ENCODE measurements at regions not wholly inside any gene's neighbourhood (a gene's known extent, or its start where the extent isn't known, plus 50 kb on each side); places are given as distances from the start of the nearest gene placed in this dataset.

DNA sequence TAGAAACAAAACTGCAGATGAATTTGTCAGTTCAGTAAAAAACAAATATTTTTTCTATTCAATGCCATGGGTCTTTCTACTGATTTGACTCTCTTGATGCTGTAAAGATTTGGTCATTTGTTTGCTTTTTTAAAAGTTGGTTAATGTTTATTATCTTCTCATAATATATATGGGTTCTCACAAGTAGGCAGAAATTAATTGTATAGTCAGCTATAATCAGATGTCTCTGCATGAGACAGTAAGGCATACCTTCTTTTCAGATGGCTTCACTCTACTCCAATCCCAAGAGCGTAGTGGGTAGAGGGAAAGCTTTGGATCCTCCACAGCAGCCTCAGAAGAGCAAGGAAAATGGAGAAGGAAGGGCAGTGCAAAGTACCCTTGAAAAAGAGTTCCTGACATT is 1202.9 kb upstream of the CELF4 start:
- DNase-seq: no peak

DNA sequence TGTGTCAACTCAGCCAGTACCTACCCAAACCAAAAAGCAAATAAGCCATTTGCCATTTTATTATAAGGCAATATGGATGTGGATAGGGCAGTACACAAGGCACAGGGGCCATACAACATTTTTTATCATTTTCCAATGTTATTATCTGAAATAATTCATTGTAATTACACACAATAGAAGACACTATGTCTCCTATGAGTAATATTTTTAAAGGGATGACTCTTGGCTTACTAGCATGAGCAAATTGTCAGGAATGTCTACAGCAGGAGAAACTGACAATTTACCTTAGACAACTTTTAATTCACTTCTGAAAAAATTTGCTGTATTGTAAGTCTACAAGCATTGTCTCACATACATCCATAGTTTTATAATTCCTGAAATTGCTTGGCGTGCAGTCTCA is 1193.9 kb upstream of the CELF4 start:
- no peak for DNase-seq

DNA sequence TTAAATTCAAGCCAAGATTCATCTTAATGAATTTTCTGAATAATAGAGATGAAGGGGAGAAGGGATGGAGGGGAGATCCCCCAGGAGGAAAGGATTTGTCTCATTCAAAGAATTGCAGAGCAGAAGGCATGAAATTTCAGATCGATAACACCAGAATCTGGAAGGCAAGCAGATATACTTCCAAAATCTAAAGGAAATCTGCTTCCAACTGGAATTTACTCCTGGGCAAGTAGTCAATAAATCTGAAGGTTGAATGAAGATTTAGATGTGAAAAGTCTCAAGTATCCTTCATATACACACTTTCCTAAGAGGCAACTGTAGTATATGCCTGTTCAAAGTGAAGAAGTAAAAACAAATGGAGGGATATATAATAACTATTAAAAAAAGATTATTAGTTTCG is 1190.8 kb upstream of the CELF4 start:
- no peak for DNase-seq

DNA sequence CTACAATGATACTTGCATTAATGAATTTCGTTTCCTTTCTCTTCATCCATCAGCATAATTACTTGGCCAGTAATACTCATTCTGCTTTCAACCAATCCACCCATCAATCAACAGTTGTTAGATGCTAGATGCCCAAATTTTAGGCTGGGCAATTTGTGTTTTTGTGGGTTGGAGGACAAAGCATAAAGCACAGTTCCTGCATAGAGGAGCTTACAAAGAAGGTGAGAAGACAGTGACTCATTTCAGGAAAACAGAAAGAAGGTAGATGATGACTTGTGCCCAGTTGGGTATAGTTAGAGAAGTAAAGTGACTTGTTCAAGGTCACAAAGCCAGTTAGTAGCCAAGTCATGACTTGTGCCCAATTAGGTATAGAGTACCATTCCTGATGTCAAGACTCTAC is 1186.8 kb upstream of the CELF4 start:
- DNase-seq: no peak

DNA sequence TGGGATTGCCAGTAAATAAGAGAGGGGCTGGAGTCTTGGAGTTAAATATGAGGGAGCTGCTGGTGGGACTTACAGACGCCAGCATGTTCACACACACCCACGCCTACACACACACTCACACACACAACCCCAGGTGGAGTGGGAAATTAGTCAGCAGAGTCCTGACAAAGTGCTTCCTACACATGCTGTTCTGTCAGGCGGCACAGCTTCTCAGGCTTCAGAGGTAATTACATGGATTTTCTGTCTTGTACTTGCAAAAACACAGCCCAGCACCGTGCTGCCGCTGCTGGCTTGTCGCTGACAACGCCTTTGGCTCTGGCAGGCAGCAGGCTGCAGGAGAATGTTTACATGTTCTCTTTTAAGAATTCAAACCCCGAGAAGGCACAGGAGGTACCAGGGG is 1186.3 kb upstream of the CELF4 start:
- no peak for DNase-seq

DNA sequence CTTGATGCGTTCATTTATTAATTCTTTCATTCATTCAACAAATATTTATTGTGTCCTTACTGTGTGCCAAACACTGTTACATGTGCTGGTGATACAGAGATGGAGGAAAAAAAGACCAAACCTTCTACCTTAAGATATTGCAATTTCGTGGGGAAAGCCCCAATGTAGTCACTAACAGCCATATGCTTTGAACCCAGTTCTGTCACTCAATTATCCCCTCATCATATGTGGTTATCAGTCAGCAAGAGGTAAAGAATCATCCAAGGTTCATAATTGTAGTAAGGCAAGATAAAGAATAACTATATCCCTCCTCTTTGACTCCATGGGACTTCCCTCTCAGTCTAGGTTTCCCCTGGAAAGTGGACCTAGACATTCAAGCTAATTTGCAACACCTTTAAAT is 1185.6 kb upstream of the CELF4 start:
- DNase-seq: no peak

DNA sequence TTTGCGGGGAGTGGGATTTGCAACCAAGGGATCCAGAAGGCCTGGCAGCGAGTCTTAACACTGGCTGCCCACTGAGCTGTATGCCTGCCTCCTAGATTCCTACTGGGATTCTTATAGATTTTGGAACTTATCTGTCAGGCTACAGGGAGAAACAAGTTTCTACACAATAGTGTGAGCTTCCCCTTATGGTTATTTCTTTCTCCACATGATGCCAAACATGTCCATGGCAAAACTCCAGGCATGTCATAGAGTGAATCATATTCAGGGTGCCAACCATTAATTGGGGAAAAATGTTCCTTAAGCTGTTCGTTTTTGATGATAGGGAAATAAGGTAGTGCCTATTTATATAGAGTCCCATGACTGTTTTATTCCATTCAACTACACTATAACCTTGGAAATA is 1185.2 kb upstream of the CELF4 start:
- DNase-seq: no peak

DNA sequence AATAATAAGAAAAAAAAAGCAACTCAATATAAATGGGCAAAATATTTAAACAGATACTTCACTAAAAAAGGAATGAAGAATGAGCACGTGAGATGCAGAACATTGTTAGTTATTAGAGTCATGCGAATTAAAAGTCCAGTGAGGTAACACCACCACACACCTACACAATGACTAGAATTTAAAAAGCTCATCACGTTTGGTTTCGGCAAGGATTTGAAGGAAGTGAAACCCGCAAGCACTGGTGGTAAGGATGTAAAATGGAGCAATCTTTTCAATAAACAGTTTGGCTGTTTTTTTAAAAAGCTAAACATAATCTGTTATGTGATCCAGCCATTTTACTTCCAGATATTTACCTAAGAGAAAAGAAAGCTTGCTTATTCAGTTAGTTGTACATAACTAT is 1181.6 kb upstream of the CELF4 start:
- no peak for DNase-seq

DNA sequence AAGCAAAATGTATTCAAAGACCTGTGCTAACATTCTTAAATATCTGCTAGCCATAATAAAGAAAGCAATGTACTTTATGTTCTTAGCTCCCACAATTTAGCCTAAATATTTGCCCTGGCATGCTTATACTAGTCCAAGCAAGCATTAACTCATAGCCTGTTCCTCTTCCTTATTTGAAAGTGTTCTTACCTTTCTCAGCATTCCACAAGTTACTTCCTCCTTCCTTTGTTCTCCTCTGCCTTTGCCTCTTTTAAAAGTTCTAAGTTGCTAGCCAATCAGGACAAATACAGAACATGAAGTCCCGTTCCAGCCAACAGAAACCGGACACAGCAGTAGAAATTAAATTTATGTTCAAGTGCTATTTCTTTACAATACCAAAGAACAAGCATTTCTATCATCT is 1154.6 kb upstream of the CELF4 start:
- DNase-seq: peak; percentile 1

DNA sequence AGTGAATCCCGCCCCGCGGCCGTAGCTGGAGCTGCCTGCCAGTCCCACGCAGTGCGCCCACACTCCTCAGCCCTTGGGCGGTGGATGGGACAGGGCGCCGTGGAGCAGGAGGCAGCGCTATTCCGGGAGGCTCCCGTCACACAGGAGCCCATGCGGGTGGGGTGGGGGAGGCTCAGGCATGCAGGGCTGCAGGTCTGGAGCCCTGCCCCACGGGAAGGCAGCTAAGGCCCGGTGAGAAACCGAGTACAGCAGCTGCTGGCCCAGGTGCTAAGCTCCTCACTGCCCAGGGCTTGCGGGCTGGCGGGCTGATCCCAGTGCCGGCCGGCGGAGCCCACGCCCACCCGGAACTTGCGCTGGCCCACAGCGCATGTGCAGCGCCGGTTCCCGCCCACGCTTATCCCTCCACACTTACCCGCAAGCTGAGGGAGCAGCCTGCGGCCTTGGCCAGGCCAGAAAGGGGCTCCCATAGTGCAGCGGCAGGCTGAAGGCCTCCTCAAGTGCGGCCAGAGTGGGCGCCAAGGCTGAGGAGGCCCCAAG is 1152.8 kb upstream of the CELF4 start:
- no peak for DNase-seq

DNA sequence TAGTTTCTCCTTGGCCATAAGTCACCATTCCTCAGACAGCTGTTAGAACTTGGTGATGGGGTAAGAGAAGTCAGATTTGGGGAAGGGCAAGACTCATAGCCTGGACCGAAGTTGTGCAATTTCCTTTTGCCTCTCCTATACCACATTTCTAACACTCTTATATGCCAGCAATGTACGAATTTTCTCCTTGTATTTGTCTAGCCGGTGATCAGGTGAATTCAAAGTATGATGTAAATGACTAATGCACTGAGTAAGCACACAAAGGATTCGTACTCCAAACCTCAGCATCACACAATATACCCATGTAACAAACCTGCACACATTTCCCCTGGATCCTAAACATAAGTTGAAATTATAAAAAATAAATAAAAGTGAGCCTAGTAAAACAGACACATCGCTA is 1143.5 kb upstream of the CELF4 start:
- no peak for DNase-seq

DNA sequence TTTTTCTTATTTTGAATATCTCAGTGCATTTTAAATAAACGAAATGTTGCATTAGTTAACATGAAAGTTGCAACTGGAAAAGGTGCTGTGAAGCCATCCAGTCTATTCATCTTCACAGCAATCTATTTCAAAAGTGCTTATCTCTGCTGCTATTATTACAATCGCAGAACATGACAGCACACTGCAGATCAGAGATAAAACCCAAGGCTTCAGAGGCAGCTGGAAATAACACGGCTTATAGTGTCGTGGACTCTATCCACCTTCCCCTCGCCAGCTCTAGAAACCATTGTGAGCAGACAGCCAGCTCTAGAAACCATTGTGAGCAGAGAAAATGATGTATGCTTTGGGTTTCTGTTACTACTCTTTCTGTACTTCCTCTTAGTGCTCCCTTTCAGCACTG is 1140.8 kb upstream of the CELF4 start:
- no peak for DNase-seq

DNA sequence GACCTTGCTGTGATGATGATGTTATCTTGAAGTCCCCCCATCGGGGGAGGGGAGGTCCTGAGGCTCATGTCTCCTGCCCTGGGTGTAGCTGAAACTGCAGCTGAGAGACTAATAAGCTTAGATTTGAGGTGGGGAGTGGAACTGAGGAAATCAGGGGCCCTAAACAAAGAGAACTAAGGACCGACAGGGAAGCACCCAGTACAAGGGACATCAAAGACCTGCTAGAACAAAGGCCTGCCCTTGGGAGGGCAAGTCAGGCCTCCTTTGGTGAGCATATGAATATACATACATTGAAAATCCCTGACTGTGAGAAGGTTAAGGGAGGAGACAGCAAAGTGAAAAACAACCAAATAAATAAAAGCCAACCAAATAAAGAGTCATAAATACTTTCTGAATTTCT is 1132.5 kb upstream of the CELF4 start:
- no peak for DNase-seq

DNA sequence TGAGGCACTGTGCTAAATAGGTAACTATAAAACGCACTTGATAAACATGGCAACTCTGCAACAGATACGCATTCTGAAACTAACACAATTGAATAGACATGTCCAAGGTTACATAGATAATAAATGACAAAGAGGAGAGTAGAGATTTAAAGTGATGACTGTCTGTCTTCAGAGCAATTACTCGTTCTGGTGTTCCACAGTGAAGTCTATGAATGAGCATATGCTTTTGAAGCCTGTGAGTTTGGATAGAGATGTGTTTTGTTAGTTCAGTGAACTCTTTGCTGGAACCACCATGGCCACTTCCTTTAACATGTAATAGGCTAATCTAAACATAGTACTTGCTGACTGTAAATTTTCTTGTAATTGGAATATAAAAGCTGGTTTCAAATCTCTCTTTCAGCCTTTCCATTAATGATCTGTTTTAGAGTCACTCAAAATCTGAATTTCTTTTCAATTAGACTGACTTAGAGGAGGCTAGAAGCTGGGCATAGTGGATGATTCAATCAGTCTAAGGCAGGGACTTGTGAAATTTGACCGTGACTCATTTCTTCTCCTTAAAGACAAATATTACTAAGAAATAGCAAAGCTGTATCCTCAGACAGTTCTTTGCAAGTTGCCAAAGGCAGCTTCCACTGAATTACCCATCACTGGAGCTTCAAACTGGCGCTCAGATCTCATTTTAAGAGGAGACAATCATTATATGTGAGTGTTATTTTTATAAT is 1130.1 kb upstream of the CELF4 start:
- DNase-seq: no peak

DNA sequence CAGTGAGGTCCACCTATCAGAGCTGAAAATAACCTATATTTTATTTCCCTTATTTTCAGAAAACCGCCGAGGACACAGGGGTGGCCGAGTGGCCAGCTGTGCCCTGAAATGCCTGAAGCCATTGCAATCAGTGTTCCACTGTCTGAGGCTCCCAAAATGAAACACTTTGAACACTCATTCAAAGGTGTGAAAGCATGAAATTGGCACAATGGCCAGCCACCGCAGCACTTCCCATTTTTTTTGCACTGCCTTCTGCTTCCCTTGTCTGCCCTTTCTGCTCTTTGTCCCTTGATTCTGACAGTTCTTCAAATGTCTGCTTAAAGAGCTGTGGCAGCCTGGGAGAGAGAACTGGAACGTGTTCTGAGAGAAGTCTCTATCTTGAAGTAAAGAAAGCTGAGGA is 1127.5 kb upstream of the CELF4 start:
- DNase-seq: peak; percentile 72

DNA sequence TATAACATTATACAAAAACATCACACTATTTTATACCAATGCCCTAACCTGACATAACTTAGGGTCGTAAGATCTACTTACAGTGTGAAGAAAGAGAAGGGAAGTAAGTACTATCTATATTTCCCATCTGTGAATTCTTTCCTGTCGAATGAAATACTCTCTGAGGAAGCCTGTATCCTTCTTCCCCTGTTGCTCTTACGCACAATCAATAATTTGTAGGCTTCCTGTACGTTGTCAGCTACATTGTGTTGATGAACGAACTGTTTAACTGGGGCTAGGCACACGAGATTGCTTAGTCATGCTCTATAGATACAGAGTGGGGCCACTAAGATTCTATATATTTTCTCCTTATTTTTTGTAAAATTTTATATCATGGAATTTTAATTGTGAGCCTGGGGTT is 1125.0 kb upstream of the CELF4 start:
- DNase-seq: peak; percentile 85

DNA sequence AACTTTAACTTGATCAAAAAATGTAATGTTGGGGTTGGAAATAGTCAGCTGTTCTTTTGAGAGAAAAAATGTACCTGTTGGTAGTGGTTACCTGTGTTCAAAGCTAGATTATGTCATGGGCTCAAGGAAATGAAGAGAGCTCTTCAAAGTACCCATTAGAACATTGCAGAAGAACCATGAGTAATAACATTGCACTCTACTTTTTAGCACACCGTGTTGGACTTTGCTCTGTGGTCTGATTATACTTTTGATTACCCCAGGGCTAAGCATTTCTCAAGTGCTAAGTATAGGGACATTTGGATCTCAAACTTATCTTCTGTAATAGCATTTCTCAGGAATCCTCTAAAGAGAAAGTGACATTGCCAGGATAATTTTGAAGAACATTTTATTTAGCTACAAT is 1122.8 kb upstream of the CELF4 start:
- DNase-seq: no peak

DNA sequence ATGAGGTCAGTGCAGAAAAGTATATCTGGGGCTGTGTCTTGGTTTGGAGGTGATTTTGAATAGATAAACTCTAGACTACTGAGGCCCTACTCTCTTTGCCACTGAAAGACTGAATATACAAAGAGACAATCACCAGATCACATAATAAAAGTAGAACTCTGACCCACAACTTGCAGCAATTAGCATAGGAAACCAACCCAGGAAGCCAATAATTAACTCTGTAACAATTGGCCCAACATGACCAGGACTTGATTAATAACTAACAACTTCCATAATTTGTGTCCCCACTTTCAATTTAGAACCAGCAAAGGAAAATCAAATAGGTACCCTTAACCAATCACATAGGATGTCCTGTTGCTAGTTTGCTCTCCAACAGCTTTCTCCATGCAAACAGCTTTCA is 1104.9 kb upstream of the CELF4 start:
- DNase-seq: no peak

DNA sequence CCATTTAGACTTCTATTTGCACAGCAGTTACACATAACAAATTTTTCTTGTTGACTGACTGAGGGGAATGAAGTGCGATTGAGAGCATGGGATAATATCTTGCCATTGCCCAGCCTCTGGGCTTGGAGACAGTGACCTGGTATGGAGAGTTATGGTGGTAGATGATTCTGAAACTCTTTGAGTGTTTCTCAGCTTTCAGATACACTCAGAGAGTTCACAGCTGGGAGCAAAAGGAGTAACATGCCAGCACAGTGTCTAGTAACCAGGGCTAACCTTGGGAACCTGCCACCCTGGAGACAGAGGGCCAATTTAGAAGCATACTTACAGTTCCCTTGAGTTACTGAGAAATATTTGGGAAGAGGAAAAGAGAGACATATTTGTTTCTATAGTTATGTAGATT is 1099.3 kb upstream of the CELF4 start:
- DNase-seq: no peak

DNA sequence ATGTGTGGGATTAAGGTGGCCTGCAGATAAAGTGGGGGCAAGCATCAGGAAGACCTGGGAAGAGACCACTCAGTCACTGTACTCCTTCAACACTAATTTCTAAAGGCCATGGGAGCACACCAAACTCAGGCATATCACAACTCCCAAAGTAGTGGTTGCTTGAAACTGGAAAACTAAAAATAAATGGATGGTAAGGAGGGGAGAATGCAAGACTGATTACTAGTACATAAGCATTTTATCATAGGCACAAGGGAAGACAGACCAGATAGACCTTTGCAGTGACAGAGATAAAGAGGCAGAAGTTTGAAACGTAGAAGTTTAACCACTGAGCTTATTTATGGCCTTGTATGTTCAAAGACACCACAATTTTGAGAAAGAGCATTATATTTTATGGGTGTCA is 1098.1 kb upstream of the CELF4 start:
- no peak for DNase-seq

DNA sequence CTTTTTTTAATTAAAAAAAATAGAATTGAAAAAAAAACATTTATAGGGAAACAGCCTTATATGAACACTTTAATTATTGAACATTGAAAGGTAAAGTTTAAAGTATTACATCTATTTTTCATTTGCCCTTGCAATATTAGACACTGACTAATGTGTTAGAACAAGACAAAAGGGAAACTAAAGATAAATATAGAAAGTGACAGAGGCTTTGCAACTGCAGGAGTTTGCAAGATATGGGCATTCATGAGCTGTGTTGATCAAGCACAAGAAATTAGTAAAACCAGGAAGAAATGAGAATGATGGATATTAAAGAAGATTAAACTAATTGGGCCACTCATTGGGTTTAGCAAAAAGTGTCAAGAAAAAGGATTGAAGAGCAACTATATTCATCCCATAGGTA is 1097.7 kb upstream of the CELF4 start:
- no peak for DNase-seq

DNA sequence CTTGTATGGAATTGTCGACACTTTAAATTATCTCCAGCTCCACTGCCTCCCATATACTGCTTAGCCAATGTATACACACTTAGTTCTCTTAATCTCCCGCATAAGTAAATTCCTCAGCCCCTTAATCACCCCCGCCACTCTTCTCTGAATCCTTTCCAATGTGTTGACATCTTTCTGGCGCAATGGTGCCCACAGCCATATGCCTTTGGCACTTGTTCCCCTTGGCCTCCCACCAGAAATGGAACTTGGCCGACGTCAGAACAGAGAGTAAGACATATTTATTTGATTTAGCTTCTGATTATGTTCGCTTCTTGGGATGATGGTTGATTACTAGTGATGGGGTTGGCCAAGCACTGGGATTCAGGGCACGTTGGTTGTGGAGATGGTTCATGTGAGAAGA is 1089.3 kb upstream of the CELF4 start:
- DNase-seq: no peak

DNA sequence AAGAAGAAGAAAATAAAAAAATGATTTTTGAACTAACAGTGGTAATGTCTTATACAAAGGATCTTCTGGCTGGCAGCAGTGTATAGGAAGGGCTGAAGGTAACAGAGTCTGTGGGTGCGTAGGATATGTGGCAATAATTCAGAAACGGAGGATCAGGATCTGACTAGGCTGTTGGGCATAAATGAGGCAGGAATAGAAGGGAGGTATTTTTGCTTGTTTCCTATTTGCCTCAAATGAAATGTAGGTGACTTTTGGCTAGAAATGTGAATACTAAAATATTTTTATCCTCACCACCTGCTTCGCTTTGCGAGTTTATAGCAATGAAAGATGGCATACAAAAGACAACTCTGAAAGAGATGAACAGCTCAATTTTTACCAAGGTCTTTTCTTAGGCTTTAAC is 1086.1 kb upstream of the CELF4 start:
- no peak for DNase-seq

DNA sequence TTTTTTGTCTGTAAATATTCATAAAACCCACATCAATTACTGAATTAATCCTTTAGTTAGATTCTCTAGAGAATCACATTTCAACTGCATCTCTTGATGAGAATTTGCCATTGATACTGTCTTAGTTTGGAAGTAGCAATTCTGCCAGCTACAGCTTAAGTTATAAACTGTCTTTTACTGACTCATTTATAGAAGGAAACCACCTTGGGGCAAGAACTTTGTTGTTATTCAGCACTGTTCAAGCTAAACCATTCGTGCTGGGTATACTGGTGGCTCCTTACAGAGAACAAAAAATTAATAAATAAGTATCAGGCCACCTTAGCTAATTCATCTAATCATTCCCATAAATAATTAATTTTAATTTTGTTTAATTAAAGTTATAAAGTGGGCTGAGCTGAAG is 1082.6 kb upstream of the CELF4 start:
- no peak for DNase-seq

DNA sequence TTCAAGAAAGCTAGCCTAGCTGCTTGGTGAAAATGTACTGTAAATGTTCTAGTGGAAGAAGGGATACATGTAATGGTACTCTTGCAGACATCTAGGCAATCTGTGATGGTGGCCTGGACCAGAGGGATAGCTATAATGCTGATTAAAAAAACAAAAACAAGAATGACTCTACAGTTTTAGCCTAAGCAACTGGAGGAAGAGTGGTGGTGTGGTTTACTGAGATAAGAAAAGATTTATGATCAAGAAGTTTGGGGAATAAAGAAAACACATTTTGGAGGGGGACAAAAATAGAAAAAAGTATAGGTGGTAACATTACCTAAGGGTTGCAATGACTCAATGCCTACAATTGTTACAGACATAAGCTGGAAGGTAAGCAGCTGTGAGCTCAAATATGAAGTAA is 1080.7 kb upstream of the CELF4 start:
- peak; percentile 51 for DNase-seq

Data from GDM1 (cell line).